PC-9 (cell line): ENCODE measurements at regions not wholly inside any gene's neighbourhood (a gene's known extent, or its start where the extent isn't known, plus 50 kb on each side); places are given as distances from the start of the nearest gene placed in this dataset.

Experiments used
- CTCF ChIP-seq: fragments of 200-600 bp; sonication (generic); conservative IDR thresholded peaks from 2 replicates; pipeline ENCODE4 v1.6.1; 2017; ENCODE audit warnings: mixed run types, antibody characterized with exemption, mild to moderate bottlenecking, moderate library complexity
- EZH2 ChIP-seq: fragments of 200-600 bp; sonication (generic); IDR thresholded peaks from 2 replicates; pipeline ENCODE4 v1.8.0; 2017; ENCODE audit warnings: antibody characterized with exemption, low read depth

- TF ChIP-seq EZH2 (no peak), CTCF (no peak)
These were observed 73.6 kb upstream of the NXPH2 start for GRCh38 chr2:138853761-138854160.
